Natural killer cell treated with Interleukin-12 subunit alpha and Interleukin-12 subunit beta and Interleukin-15 and Interleukin-18, amount 100 ng/mL, for 72 hours (primary cell): ENCODE measurements at regions not wholly inside any gene's neighbourhood (a gene's known extent, or its start where the extent isn't known, plus 50 kb on each side); places are given as distances from the start of the nearest gene placed in this dataset.
A peak's percentile ranks its signal among the peaks of the same experiment; 100 is the strongest.

ENCODE experiments used
- ATAC-seq, 2 donors: fragments of 150-1000 bp; cut with Tn5 transposase in 1 of 2; sonication (Bioruptor Pico), chemical (Tn5 transposase) in 1 of 2; 2 replicates each; pipeline ENCODE4 v1.10.0; 2021
- DNase-seq: peaks from one replicate; pipeline ENCODE4 v3.0.0; 2022; ENCODE audit warnings: low spot score
- H3K27ac Mint-ChIP-seq, 2 donors: 1 replicate in 1 of 2; 2 replicates in 1 of 2; pipeline ENCODE4 v1.8.0; 2022; ENCODE audit warnings: mixed read lengths in 2 of 2, mild to moderate bottlenecking in 1 of 2, moderate library complexity in 1 of 2
- H3K27me3 Mint-ChIP-seq, 2 donors: 1 replicate in 1 of 2; 2 replicates in 1 of 2; pipeline ENCODE4 v1.8.0; 2022; ENCODE audit warnings: mixed read lengths in 2 of 2
- H3K36me3 Mint-ChIP-seq: one replicate; pipeline ENCODE4 v1.8.0; 2022; ENCODE audit warnings: mixed read lengths
- H3K4me1 Mint-ChIP-seq, 2 donors: 1 replicate in 1 of 2; 2 replicates in 1 of 2; pipeline ENCODE4 v1.8.0; 2022; ENCODE audit warnings: low read depth in 2 of 2, mixed read lengths in 2 of 2, mild to moderate bottlenecking in 1 of 2
- H3K4me3 Mint-ChIP-seq: one replicate; pipeline ENCODE4 v1.8.0; 2022; ENCODE audit warnings: mixed read lengths
- H3K9me3 Mint-ChIP-seq: 2 replicates; pipeline ENCODE4 v1.8.0; 2022; ENCODE audit warnings: mixed read lengths

- H3K4me3 Mint-ChIP-seq: peak overlapping the region; percentile 89
- H3K36me3 Mint-ChIP-seq: no peaks in the 10 kb centered on the region
- peaks cover 19 to 20% of the 10 kb centered on the region in 2 donors for H3K4me1 Mint-ChIP-seq
- peaks cover 8 to 15% of the 10 kb centered on the region in 2 donors for H3K27me3 Mint-ChIP-seq
- H3K27ac Mint-ChIP-seq: peak overlapping the region; percentile 70 to 86
- peak; percentile 82 to 89 for ATAC-seq
- no peaks in the 10 kb centered on the region for H3K9me3 Mint-ChIP-seq
- no peak for DNase-seq
Observed at GRCh38 chr14:75333606-75334548, 55.2 kb downstream of the FOS start.

DNA sequence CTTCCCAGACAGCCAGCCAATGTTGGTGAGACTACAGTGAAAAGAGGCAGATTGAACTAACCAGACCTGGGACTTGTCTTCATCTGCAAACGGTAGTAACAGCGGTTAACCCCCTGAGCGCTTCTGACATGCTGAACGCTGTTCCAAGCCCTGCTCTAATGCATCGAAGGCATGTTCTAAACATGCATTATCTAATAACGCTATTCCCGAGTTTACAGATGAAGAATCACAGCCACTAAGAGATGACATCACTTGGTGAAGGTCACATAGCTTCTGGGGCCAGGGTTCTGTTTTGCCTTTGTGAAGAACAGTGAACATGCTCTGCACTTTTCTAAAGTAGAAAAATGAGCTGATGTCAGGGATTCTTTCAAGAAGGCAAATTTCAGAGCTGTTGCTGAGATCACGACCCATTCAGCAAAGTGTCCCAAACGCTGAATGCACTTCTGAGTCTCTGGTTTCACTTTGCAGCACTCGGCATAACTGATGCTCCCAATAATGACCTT is 56.0 kb downstream of the FOS start:
- H3K27ac Mint-ChIP-seq: peak overlapping the region; percentile 70 to 86
- DNase-seq: no peak
- no peaks in the 10 kb centered on the region for H3K36me3 Mint-ChIP-seq

GRCh38 chr14:75335571-75335970 is 56.9 kb downstream of the FOS start:
- ATAC-seq (no peak), DNase-seq (no peak)
- H3K4me3 Mint-ChIP-seq: no peak overlapping the region
- peaks cover 6 to 8% of the 10 kb centered on the region in 2 donors for H3K27me3 Mint-ChIP-seq
- H3K9me3 Mint-ChIP-seq: no peaks in the 10 kb centered on the region
- H3K4me1 Mint-ChIP-seq: peaks cover 19 to 20% of the 10 kb centered on the region in 2 donors
- no peaks in the 10 kb centered on the region for H3K36me3 Mint-ChIP-seq
- H3K27ac Mint-ChIP-seq: no peak overlapping the region

More for the DNA sequence above, 56.0 kb downstream of the FOS start:
- peak in 1 of 2 donors; percentile 34 for ATAC-seq
- H3K27me3 Mint-ChIP-seq: peaks cover 8 to 11% of the 10 kb centered on the region in 2 donors
- peaks cover 19 to 20% of the 10 kb centered on the region in 2 donors for H3K4me1 Mint-ChIP-seq
- no peaks in the 10 kb centered on the region for H3K9me3 Mint-ChIP-seq
- H3K4me3 Mint-ChIP-seq: peak overlapping the region; percentile 89

GRCh38 chr14:75338398-75338797 is 59.8 kb downstream of the FOS start:
- H3K36me3 Mint-ChIP-seq: no peaks in the 10 kb centered on the region
- H3K27ac Mint-ChIP-seq: no peak overlapping the region
- peaks cover 9 to 10% of the 10 kb centered on the region in 2 donors for H3K4me1 Mint-ChIP-seq
- no peak for DNase-seq
- ATAC-seq: no peak
- no peaks in the 10 kb centered on the region for H3K9me3 Mint-ChIP-seq
- no peak overlapping the region for H3K4me3 Mint-ChIP-seq
- peaks cover 4 to 7% of the 10 kb centered on the region in 2 donors for H3K27me3 Mint-ChIP-seq

DNA sequence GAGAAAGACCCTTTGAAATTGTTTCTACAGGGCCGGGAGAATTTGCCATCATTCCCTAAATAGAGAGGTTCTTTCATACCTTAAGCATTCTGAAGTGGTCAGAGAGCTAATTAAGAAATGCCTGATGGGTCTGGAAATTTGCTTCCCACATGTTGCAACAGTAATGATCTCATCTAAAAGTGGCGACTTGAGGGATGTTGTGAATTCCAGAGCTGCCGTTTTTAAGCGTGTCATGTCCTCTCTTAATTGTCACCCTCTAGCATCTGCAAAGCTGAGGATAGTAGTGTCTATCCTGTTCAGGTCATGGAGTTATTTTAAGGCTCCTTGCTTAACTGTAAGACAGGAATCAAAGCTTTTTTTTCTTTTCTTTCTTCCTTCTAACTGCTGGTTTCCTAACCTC is 60.4 kb downstream of the FOS start:
- H3K27me3 Mint-ChIP-seq: peaks cover 7 to 8% of the 10 kb centered on the region in 2 donors
- H3K4me3 Mint-ChIP-seq: no peak overlapping the region
- peaks cover 6 to 7% of the 10 kb centered on the region in 2 donors for H3K4me1 Mint-ChIP-seq
- no peak for DNase-seq
- no peak overlapping the region for H3K27ac Mint-ChIP-seq
- no peaks in the 10 kb centered on the region for H3K9me3 Mint-ChIP-seq
- H3K36me3 Mint-ChIP-seq: no peaks in the 10 kb centered on the region
- ATAC-seq: no peak

- Mint-ChIP-seq H3K27ac (no peak overlapping the region), H3K27me3 (peaks cover 7 to 16% of the 10 kb centered on the region in 2 donors)
- peak in 1 of 2 donors; percentile 32 for ATAC-seq
Observed at GRCh38 chr14:75340921-75341320, 62.3 kb downstream of the FOS start.

DNA sequence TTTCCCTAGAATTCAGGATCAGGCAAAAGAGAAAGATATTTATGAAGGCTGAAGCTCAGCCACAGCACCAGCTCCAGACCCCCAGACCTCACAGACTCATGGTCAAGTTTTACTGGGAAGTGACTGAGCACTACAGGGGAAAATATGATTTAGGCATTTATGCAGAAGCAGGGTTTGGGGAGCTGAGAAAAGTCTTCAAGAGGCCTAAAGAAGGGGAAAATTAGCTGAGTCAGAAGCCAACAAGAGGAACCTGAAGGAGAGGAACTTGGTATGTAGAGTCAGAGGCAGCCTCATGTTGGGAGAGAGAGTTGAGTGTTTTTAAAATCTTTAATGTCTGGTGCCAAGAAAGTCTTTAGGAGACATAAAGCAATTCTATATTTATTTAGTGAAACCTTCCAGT is 63.0 kb downstream of the FOS start:
- Mint-ChIP-seq H3K27me3 (peaks cover 7 to 16% of the 10 kb centered on the region in 2 donors), H3K27ac (no peak overlapping the region), H3K9me3 (no peaks in the 10 kb centered on the region), H3K4me3 (no peak overlapping the region), H3K4me1 (no peaks in the 10 kb centered on the region), H3K36me3 (no peaks in the 10 kb centered on the region)
- no peak for DNase-seq
- ATAC-seq: no peak

More at GRCh38 chr14:75340921-75341320, 62.3 kb downstream of the FOS start:
- H3K36me3 Mint-ChIP-seq: no peaks in the 10 kb centered on the region
- no peaks in the 10 kb centered on the region for H3K9me3 Mint-ChIP-seq
- H3K4me3 Mint-ChIP-seq: no peak overlapping the region
- H3K4me1 Mint-ChIP-seq: no peaks in the 10 kb centered on the region
- DNase-seq: no peak

- no peak overlapping the region for H3K4me3 Mint-ChIP-seq
- peaks cover 7 to 18% of the 10 kb centered on the region in 2 donors for H3K27me3 Mint-ChIP-seq
- no peaks in the 10 kb centered on the region for H3K9me3 Mint-ChIP-seq
- H3K27ac Mint-ChIP-seq: no peak overlapping the region
- DNase-seq (no peak), ATAC-seq (no peak)
- no peaks in the 10 kb centered on the region for H3K36me3 Mint-ChIP-seq
- no peaks in the 10 kb centered on the region for H3K4me1 Mint-ChIP-seq
Observed at GRCh38 chr14:75342762-75343599, 64.4 kb downstream of the FOS start.

GRCh38 chr14:75343911-75344310 is 65.3 kb downstream of the FOS start:
- Mint-ChIP-seq H3K27me3 (peaks cover 7 to 18% of the 10 kb centered on the region in 2 donors), H3K4me1 (no peaks in the 10 kb centered on the region), H3K9me3 (no peaks in the 10 kb centered on the region), H3K36me3 (no peaks in the 10 kb centered on the region), H3K4me3 (no peak overlapping the region), H3K27ac (no peak overlapping the region)
- no peak for ATAC-seq
- no peak for DNase-seq

DNA sequence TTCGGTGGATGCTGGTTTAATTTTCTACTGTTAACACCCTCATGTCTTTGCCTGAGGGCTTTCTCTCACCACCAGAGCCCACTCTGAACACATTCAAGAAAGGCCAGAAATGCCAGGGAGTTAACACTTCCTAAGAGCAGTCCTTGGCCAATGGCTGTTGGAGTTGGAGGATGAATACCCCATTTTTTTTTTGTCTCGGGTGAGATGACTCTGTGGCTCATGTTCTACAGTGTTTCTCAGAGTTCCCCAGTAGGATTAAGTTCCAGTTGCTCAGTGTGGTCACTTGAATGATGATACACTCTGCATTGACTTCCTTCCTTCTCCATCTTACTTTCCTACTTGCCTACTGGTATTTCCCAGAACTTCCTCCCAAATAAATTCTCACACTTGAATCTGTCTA is 65.8 kb downstream of the FOS start:
- Mint-ChIP-seq H3K4me1 (no peaks in the 10 kb centered on the region), H3K9me3 (no peaks in the 10 kb centered on the region), H3K4me3 (no peak overlapping the region), H3K27ac (no peak overlapping the region), H3K27me3 (peaks cover 7 to 18% of the 10 kb centered on the region in 2 donors), H3K36me3 (no peaks in the 10 kb centered on the region)
- ATAC-seq: no peak
- DNase-seq: no peak

- Mint-ChIP-seq H3K36me3 (no peaks in the 10 kb centered on the region), H3K4me1 (no peaks in the 10 kb centered on the region), H3K27ac (no peak overlapping the region), H3K9me3 (no peaks in the 10 kb centered on the region), H3K4me3 (no peak overlapping the region), H3K27me3 (peaks cover 0 to 4% of the 10 kb centered on the region in 2 donors)
- no peak for ATAC-seq
- no peak for DNase-seq
Observed at GRCh38 chr14:75350505-75351060, 72.0 kb downstream of the FOS start.

DNA sequence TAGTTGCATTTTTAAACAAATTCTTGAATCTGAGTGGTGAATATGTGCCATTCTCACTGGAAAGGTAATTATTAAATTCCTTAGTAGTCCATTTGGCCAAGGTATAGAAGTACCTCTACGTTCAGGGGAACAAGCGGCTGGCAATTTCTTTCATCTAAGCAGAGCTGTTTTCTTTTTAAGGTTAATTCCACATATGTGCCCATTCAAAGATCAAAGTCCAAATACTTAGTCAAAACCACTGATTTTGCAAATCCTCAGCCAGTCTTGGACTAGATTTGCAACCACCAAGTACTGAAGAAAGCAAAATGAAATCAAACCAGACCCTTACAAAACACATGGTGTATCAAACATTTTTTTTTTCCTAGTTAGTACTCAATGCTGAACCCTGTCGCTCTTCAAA is 68.7 kb upstream of the JDP2 start:
- no peak overlapping the region for H3K27ac Mint-ChIP-seq
- no peak overlapping the region for H3K4me3 Mint-ChIP-seq
- H3K27me3 Mint-ChIP-seq: peaks cover 0 to 6% of the 10 kb centered on the region in 2 donors
- no peaks in the 10 kb centered on the region for H3K36me3 Mint-ChIP-seq
- no peaks in the 10 kb centered on the region for H3K4me1 Mint-ChIP-seq
- H3K9me3 Mint-ChIP-seq: no peaks in the 10 kb centered on the region
- ATAC-seq (no peak), DNase-seq (no peak)

DNA sequence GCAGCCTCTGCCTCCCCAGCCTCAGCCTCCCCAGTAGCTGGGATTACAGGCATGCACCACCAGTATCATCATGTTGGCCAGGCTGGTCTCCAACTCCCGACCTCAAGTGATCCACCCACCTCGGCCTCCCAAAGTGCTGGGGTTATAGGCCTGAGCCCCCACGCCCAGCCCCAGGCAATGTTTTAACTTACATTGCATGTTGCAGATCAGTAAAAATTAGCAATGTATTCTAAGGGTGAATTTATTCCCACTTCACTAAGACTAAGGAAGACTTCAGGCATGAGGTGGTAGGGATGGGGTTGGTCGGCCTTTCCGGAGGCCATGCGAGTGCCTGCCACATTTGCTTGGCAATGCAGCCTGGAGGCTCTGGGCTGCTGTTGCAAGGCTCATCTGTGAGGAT is 66.8 kb upstream of the JDP2 start:
- Mint-ChIP-seq H3K4me3 (no peak overlapping the region), H3K27ac (no peak overlapping the region), H3K36me3 (no peaks in the 10 kb centered on the region), H3K9me3 (no peaks in the 10 kb centered on the region), H3K4me1 (no peaks in the 10 kb centered on the region), H3K27me3 (peaks cover 0 to 12% of the 10 kb centered on the region in 2 donors)
- DNase-seq: no peak
- ATAC-seq: no peak
